ENCODE measurements at regions not wholly inside any gene's neighbourhood (a gene's known extent, or its start where the extent isn't known, plus 50 kb on each side); places are given as distances from the start of the nearest gene placed in this dataset.

- TF ChIP-seq CTCF (IDR thresholded peaks at IDR 0.05) = no peak
- no peak for ATAC-seq
- no peaks in the 10 kb centered on the region for H3K4me1 Mint-ChIP-seq
- H3K36me3 Mint-ChIP-seq = no peaks in the 10 kb centered on the region
- intact Hi-C loops (cut with micrococcal nuclease) = no loop called here
- Histone ChIP-seq H3K36me3 (ENCODE audit: control insufficient read depth, insufficient read depth, low read length) (no peaks in the 10 kb centered on the region), H3K9me3 (ENCODE audit: control insufficient read depth, insufficient read depth, low read length) (no peaks in the 10 kb centered on the region), H3K27me3 (ENCODE audit: control insufficient read depth, insufficient read depth, low read length) (no peaks in the 10 kb centered on the region), H3K4me1 (ENCODE audit: control insufficient read depth, insufficient read depth, low read length) (no peaks in the 10 kb centered on the region), H3K27ac (ENCODE audit: low read length) (no peak overlapping the region), H3K4me3 (ENCODE audit: low read length) (no peak overlapping the region)
- no peak overlapping the region for H3K27ac Mint-ChIP-seq
- H3K9me3 Mint-ChIP-seq = peaks cover 10 to 22% of the 10 kb centered on the region in 2 donors
- DNase-seq = no peak
- no peaks in the 10 kb centered on the region for H3K27me3 Mint-ChIP-seq (ENCODE audit: low read depth in 2 of 2)
- H3K4me3 Mint-ChIP-seq = no peak overlapping the region
- WGBS (ENCODE audit: insufficient coverage) = 61% methylated on average over 4 of the region's 6 CpGs
Observed at GRCh38 chr3:6717026-6717943, 143.6 kb upstream of the GRM7 start.

DNA sequence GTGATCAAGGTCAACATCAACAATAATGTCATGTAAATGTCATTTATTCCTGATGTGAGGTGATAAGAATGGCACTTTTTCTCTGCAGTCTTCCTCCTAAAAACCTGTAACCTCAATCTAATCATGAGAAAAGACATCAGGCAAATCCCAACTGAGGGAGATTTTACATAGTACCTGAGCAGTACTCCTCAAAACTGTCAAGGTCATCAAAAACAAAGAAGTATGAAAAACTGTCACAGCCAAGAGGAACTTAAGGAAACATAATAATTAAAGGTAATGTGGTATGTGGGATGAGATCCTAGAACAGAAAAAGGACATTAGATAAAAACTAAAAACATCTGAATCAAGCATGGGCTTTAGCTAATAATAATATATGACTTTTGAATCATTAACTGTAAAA is 140.9 kb upstream of the GRM7 start:
- Histone ChIP-seq H3K27ac (ENCODE audit: low read length) (no peak overlapping the region), H3K27me3 (ENCODE audit: control insufficient read depth, insufficient read depth, low read length) (no peaks in the 10 kb centered on the region), H3K9me3 (ENCODE audit: control insufficient read depth, insufficient read depth, low read length) (no peaks in the 10 kb centered on the region), H3K36me3 (ENCODE audit: control insufficient read depth, insufficient read depth, low read length) (no peaks in the 10 kb centered on the region), H3K4me3 (ENCODE audit: low read length) (no peak overlapping the region), H3K4me1 (ENCODE audit: control insufficient read depth, insufficient read depth, low read length) (no peaks in the 10 kb centered on the region)
- ATAC-seq = no peak
- H3K36me3 Mint-ChIP-seq = no peaks in the 10 kb centered on the region
- H3K4me3 Mint-ChIP-seq = no peak overlapping the region
- no peak for TF ChIP-seq CTCF (IDR thresholded peaks at IDR 0.05)
- H3K27me3 Mint-ChIP-seq (ENCODE audit: low read depth in 2 of 2) = no peaks in the 10 kb centered on the region
- peaks cover 7 to 15% of the 10 kb centered on the region in 2 donors for H3K9me3 Mint-ChIP-seq
- intact Hi-C loops (cut with micrococcal nuclease) = no loop called here
- H3K4me1 Mint-ChIP-seq = no peaks in the 10 kb centered on the region
- H3K27ac Mint-ChIP-seq = no peak overlapping the region
- no peak for DNase-seq

GRCh38 chr3:6721491-6721890 is 139.4 kb upstream of the GRM7 start:
- H3K4me1 Mint-ChIP-seq = no peaks in the 10 kb centered on the region
- intact Hi-C loops (cut with micrococcal nuclease) = no loop called here
- no peak overlapping the region for H3K4me3 Mint-ChIP-seq
- H3K4me3 ChIP-seq (ENCODE audit: low read length) = no peak overlapping the region
- H3K27me3 ChIP-seq (ENCODE audit: control insufficient read depth, insufficient read depth, low read length) = no peaks in the 10 kb centered on the region
- no peaks in the 10 kb centered on the region for H3K4me1 ChIP-seq (ENCODE audit: control insufficient read depth, insufficient read depth, low read length)
- TF ChIP-seq CTCF (IDR thresholded peaks at IDR 0.05) = no peak
- peaks cover 7 to 17% of the 10 kb centered on the region in 2 donors for H3K9me3 Mint-ChIP-seq
- ATAC-seq (no peak), DNase-seq (no peak)
- no peaks in the 10 kb centered on the region for H3K36me3 Mint-ChIP-seq
- H3K27me3 Mint-ChIP-seq (ENCODE audit: low read depth in 2 of 2) = no peaks in the 10 kb centered on the region
- H3K36me3 ChIP-seq (ENCODE audit: control insufficient read depth, insufficient read depth, low read length) = no peaks in the 10 kb centered on the region
- no peak overlapping the region for H3K27ac Mint-ChIP-seq
- WGBS (ENCODE audit: insufficient coverage) = 86% methylated on average over 4 of the region's 4 CpGs
- H3K27ac ChIP-seq (ENCODE audit: low read length) = no peak overlapping the region
- no peaks in the 10 kb centered on the region for H3K9me3 ChIP-seq (ENCODE audit: control insufficient read depth, insufficient read depth, low read length)

- Histone ChIP-seq H3K36me3 (ENCODE audit: control insufficient read depth, insufficient read depth, low read length) (no peaks in the 10 kb centered on the region), H3K4me1 (ENCODE audit: control insufficient read depth, insufficient read depth, low read length) (no peaks in the 10 kb centered on the region), H3K4me3 (ENCODE audit: low read length) (no peak overlapping the region), H3K27me3 (ENCODE audit: control insufficient read depth, insufficient read depth, low read length) (no peaks in the 10 kb centered on the region), H3K27ac (ENCODE audit: low read length) (no peak overlapping the region), H3K9me3 (ENCODE audit: control insufficient read depth, insufficient read depth, low read length) (no peaks in the 10 kb centered on the region)
- ATAC-seq (no peak), DNase-seq (no peak)
- no peak overlapping the region for H3K4me3 Mint-ChIP-seq
- H3K27ac Mint-ChIP-seq = no peak overlapping the region
- peaks cover 12 to 20% of the 10 kb centered on the region in 2 donors for H3K9me3 Mint-ChIP-seq
- H3K4me1 Mint-ChIP-seq = no peaks in the 10 kb centered on the region
- intact Hi-C loops (cut with micrococcal nuclease) = no loop called here
- no peaks in the 10 kb centered on the region for H3K27me3 Mint-ChIP-seq (ENCODE audit: low read depth in 2 of 2)
- no peak for TF ChIP-seq CTCF (IDR thresholded peaks at IDR 0.05)
- no peaks in the 10 kb centered on the region for H3K36me3 Mint-ChIP-seq
Observed at GRCh38 chr3:6723205-6723604, 137.7 kb upstream of the GRM7 start.

Measured in natural killer cell (primary cell).